GM12874 (cell line): ENCODE measurements at regions not wholly inside any gene's neighbourhood (a gene's known extent, or its start where the extent isn't known, plus 50 kb on each side); places are given as distances from the start of the nearest gene placed in this dataset.

Experiments
- CTCF ChIP-seq: IDR thresholded peaks from 2 replicates; pipeline ENCODE4 v1.5.1; 2011; ENCODE audit warnings: low read depth, mild to moderate bottlenecking, control low read depth, low read length, moderate library complexity; ENCODE audit not compliant: insufficient read depth

GRCh38 chrX:16368696-16369095 lies 201.4 kb downstream of the MAGEB17 start:
- TF ChIP-seq CTCF: no peak

- TF ChIP-seq CTCF: no peak
These were observed 208.8 kb downstream of the MAGEB17 start for GRCh38 chrX:16376056-16376455.

GRCh38 chrX:16386126-16386525 lies 218.8 kb downstream of the MAGEB17 start:
- TF ChIP-seq CTCF: no peak

GRCh38 chrX:16392597-16392996 lies 225.3 kb downstream of the MAGEB17 start:
- TF ChIP-seq CTCF: no peak

GRCh38 chrX:16394290-16394689 lies 227.0 kb downstream of the MAGEB17 start:
- TF ChIP-seq CTCF: no peak

- TF ChIP-seq CTCF: no peak
These were observed 236.5 kb downstream of the MAGEB17 start for GRCh38 chrX:16403808-16404207.

GRCh38 chrX:16416588-16416987 lies 233.4 kb upstream of the S100G start:
- TF ChIP-seq CTCF: no peak

- no peak for TF ChIP-seq CTCF
These were observed 231.3 kb upstream of the S100G start for GRCh38 chrX:16418650-16419049.
